Cardiac fibroblast (primary cell): ENCODE measurements at regions not wholly inside any gene's neighbourhood (a gene's known extent, or its start where the extent isn't known, plus 50 kb on each side); places are given as distances from the start of the nearest gene placed in this dataset.
A peak's percentile ranks its signal among the peaks of the same experiment; 100 is the strongest.

Experiments
- DNase-seq, 2 donors: peaks; one replicate each; pipeline versions ENCODE4 v3.0.0 to v3.0.0-alpha.2; 2010; ENCODE audit warnings: low read depth in 2 of 2
- H3K4me3 ChIP-seq, 2 donors: replicated peaks in 1 of 2; 1 replicate in 1 of 2; 2 replicates in 1 of 2; pipeline ENCODE4 v1.5.1; 2011; ENCODE audit warnings: low read depth in 2 of 2, low read length in 2 of 2, mild to moderate bottlenecking in 2 of 2, moderate library complexity in 1 of 2
- CTCF ChIP-seq: IDR thresholded peaks from one replicate; pipeline ENCODE4 v1.5.1; 2011; ENCODE audit warnings: low read depth, mild to moderate bottlenecking, low read length, inconsistent platforms

- DNase-seq = no peak
- no peak overlapping the region for H3K4me3 ChIP-seq
- no peak for TF ChIP-seq CTCF
Measured at GRCh38 chr10:105803206-105803605, 1162.1 kb downstream of the SORCS3 start.

- no peak for DNase-seq
- no peak overlapping the region for H3K4me3 ChIP-seq
- TF ChIP-seq CTCF = no peak
Measured at GRCh38 chr10:105800641-105801040, 1159.6 kb downstream of the SORCS3 start.

DNA sequence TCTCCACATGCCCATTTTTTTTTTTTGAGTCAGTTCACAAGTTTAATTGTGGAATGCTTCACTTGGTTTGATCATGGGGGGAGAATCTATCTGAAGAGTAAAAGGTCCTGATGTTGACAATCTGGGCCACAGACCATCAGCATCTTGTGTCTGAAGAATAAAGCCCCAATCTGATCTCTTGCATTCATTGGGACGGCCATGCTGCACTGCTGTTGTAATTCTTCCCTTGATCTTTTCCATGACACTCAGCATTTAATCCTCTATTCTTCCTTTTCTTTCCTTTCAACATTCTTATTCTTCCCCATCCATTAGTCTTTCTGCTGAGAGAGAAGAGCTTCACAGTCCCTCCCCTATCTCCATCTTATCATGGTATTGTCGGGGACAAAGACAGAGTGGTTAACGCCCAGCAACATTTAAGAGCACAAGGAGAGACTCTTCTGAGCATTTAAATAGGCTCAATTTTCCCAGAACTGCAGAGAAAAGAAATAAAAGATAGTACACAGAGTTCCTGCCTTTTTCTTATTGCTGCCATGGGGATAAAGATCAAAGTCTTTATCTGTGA, 1157.3 kb downstream of the SORCS3 start:
- TF ChIP-seq CTCF = no peak
- H3K4me3 ChIP-seq = no peak overlapping the region
- no peak for DNase-seq

DNA sequence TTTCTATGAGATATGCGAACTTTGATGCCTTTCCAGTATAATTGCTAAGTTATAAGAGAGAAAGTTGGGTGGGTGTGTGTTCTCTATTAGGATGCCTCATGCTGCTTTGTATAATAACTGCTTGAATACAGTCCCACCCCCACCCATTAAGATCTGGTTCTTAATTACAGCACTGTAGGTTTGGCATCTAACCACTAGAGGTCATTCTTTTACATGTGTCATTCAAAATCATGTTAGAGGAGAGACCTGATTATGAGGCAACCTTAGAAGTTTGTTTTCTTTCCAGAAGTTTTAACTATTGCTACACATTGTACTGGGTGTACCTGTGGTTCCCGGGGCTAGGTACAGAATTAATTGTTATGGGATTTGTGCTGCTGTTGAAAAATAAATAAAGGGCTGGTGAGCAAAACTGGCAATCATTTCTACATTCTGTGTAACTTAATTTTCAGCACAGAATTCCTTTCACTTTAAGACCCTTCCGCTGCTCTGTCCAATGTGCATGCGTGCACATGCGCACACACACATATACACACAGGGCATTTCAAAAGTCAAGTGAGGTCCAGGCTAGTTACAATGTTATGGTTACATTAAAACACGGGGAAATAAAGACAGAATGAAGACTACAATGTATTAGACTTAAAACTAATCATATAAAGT, 1156.3 kb downstream of the SORCS3 start:
- H3K4me3 ChIP-seq = no peak overlapping the region
- peak; percentile 11 to 40 for DNase-seq
- peak; percentile 7 for TF ChIP-seq CTCF

- no peak for TF ChIP-seq CTCF
- H3K4me3 ChIP-seq = no peak overlapping the region
- no peak for DNase-seq
Measured at GRCh38 chr10:105793071-105793470, 1152.0 kb downstream of the SORCS3 start.

GRCh38 chr10:105785721-105786120, 1144.6 kb downstream of the SORCS3 start:
- TF ChIP-seq CTCF = no peak
- DNase-seq = no peak
- no peak overlapping the region for H3K4me3 ChIP-seq
